Brain pericyte (primary cell): ENCODE measurements at regions not wholly inside any gene's neighbourhood (a gene's known extent, or its start where the extent isn't known, plus 50 kb on each side); places are given as distances from the start of the nearest gene placed in this dataset.
A peak's percentile ranks its signal among the peaks of the same experiment; 100 is the strongest.

Source experiments
- DNase-seq: peaks from one replicate; pipeline ENCODE4 v3.0.0-alpha.2; 2012; ENCODE audit warnings: low read depth, low spot score

- no peak for DNase-seq
Observed at GRCh38 chr1:232445361-232446106, 184.4 kb downstream of the SIPA1L2 start.

GRCh38 chr1:232443372-232443771, 186.6 kb downstream of the SIPA1L2 start:
- DNase-seq: no peak

- no peak for DNase-seq
Observed at GRCh38 chr1:232441036-232441411, 188.9 kb downstream of the SIPA1L2 start.

GRCh38 chr1:232440325-232441035, 189.5 kb downstream of the SIPA1L2 start:
- DNase-seq: no peak

GRCh38 chr1:232439011-232439410, 190.9 kb downstream of the SIPA1L2 start:
- DNase-seq: no peak

- DNase-seq: peak; percentile 55
Observed at GRCh38 chr1:232438476-232438875, 191.5 kb downstream of the SIPA1L2 start.

- no peak for DNase-seq
Observed at GRCh38 chr1:232437510-232437909, 192.4 kb downstream of the SIPA1L2 start.

- DNase-seq: no peak
Observed at GRCh38 chr1:232435729-232436128, 194.2 kb downstream of the SIPA1L2 start.

GRCh38 chr1:232432313-232432712, 197.6 kb downstream of the SIPA1L2 start:
- no peak for DNase-seq

GRCh38 chr1:232431748-232432147, 198.2 kb downstream of the SIPA1L2 start:
- DNase-seq: no peak

GRCh38 chr1:232431326-232431725, 198.6 kb downstream of the SIPA1L2 start:
- DNase-seq: no peak

GRCh38 chr1:232430467-232430866, 199.5 kb downstream of the SIPA1L2 start:
- no peak for DNase-seq

GRCh38 chr1:232428786-232429530, 201.0 kb downstream of the SIPA1L2 start:
- DNase-seq: no peak

- no peak for DNase-seq
Observed at GRCh38 chr1:232428036-232428645, 201.8 kb downstream of the SIPA1L2 start.

GRCh38 chr1:232426801-232427200, 203.1 kb downstream of the SIPA1L2 start:
- DNase-seq: no peak

- DNase-seq: no peak
Observed at GRCh38 chr1:232425421-232425820, 204.5 kb downstream of the SIPA1L2 start.

GRCh38 chr1:232423591-232423990, 206.3 kb downstream of the SIPA1L2 start:
- no peak for DNase-seq

- no peak for DNase-seq
Observed at GRCh38 chr1:232422898-232423297, 207.0 kb downstream of the SIPA1L2 start.

- no peak for DNase-seq
Observed at GRCh38 chr1:232422098-232422497, 207.8 kb downstream of the SIPA1L2 start.

GRCh38 chr1:232421143-232421796, 208.7 kb downstream of the SIPA1L2 start:
- DNase-seq: no peak

GRCh38 chr1:232417636-232418248, 212.2 kb downstream of the SIPA1L2 start:
- no peak for DNase-seq
